ENCODE measurements at regions not wholly inside any gene's neighbourhood (a gene's known extent, or its start where the extent isn't known, plus 50 kb on each side); places are given as distances from the start of the nearest gene placed in this dataset.

GRCh38 chr1:212544110-212544509 is 64.5 kb upstream of the ATF3 start:
- H3K4me2 ChIP-seq (replicated peaks; ENCODE audit: extremely low read depth, low read length, poor library complexity, severe bottlenecking), result no peak overlapping the region
- H3K27ac ChIP-seq (ENCODE audit: low read depth in 1 of 2, low read length in 2 of 2), result peak overlapping the region in 1 of 2 donors; percentile 94
- H3K9ac ChIP-seq (ENCODE audit: insufficient read depth, low read length, poor library complexity, severe bottlenecking), result no peak overlapping the region
- intact Hi-C loops (cut with micrococcal nuclease), result loop anchor here in 1 of 2 donors (5.0 kb wide), 1 partner anchor 63 kb away; the partner anchor contains the start of gene ATF3
- Mint-ChIP-seq H3K9me3 (peaks cover 0 to 2% (median 0%) of the 10 kb centered on the region in 7 donors), H3K4me3 (no peak overlapping the region), H3K4me1 (peaks cover 44% of the 10 kb centered on the region), H3K36me3 (no peaks in the 10 kb centered on the region), H3K27ac (peak overlapping the region in 2 of 7 donors; percentile 16 to 95), H3K27me3 (ENCODE audit: low read depth in 3 of 3) (no peaks in the 10 kb centered on the region)
- no peak for TF ChIP-seq CTCF (IDR thresholded peaks at IDR 0.05)
- no peak overlapping the region for H3K4me3 ChIP-seq (replicated peaks in 1 of 3; ENCODE audit: low read depth in 2 of 3, low read length in 3 of 3)
- H3K79me2 ChIP-seq (ENCODE audit: insufficient read depth, low read length), result no peaks in the 10 kb centered on the region
- H4K20me1 ChIP-seq (ENCODE audit: insufficient read depth, low read length), result no peaks in the 10 kb centered on the region
- DNase-seq, result no peak
- H2AFZ ChIP-seq (ENCODE audit: insufficient read depth, low read depth, low read length, poor library complexity, severe bottlenecking), result no peak overlapping the region
- no peaks in the 10 kb centered on the region for H3K9me3 ChIP-seq (replicated peaks in 1 of 2; ENCODE audit: control insufficient read depth in 1 of 2, insufficient read depth in 1 of 2, low read length in 2 of 2)
- H3K4me1 ChIP-seq (ENCODE audit: control insufficient read depth in 1 of 2, insufficient read depth in 2 of 2, low read length in 2 of 2), result peaks cover 43 to 48% of the 10 kb centered on the region in 2 donors
- no CpG with 5 or more reads among the region's 1 CpG for WGBS (ENCODE audit: insufficient coverage)
- H3K27me3 ChIP-seq (ENCODE audit: control insufficient read depth in 2 of 2, insufficient read depth in 2 of 2, low read length in 2 of 2), result no peaks in the 10 kb centered on the region
- no peaks in the 10 kb centered on the region for H3K36me3 ChIP-seq (replicated peaks in 1 of 2; ENCODE audit: control insufficient read depth in 1 of 2, insufficient read depth in 2 of 2, low read length in 2 of 2)

GRCh38 chr1:212545941-212546635 is 62.5 kb upstream of the ATF3 start:
- peak; percentile 87 to 97 (median 95) for DNase-seq
- H3K27ac ChIP-seq (ENCODE audit: low read depth in 1 of 2, low read length in 2 of 2), result peak overlapping the region; percentile 76 to 80
- Mint-ChIP-seq H3K36me3 (no peaks in the 10 kb centered on the region), H3K4me3 (peak overlapping the region in 1 of 2 donors; percentile 51), H3K9me3 (peaks cover 0 to 3% (median 0%) of the 10 kb centered on the region in 7 donors), H3K27ac (peak overlapping the region; percentile 88 to 97 (median 93)), H3K27me3 (ENCODE audit: low read depth in 3 of 3) (peaks cover 0 to 2% (median 0%) of the 10 kb centered on the region in 3 donors), H3K4me1 (peaks cover 49% of the 10 kb centered on the region)
- no peaks in the 10 kb centered on the region for H3K36me3 ChIP-seq (replicated peaks in 1 of 2; ENCODE audit: control insufficient read depth in 1 of 2, insufficient read depth in 2 of 2, low read length in 2 of 2)
- H3K27me3 ChIP-seq (ENCODE audit: control insufficient read depth in 2 of 2, insufficient read depth in 2 of 2, low read length in 2 of 2), result no peaks in the 10 kb centered on the region
- 91% methylated on average over 1 of the region's 5 CpGs for WGBS (ENCODE audit: insufficient coverage)
- TF ChIP-seq CTCF (IDR thresholded peaks at IDR 0.05), result no peak
- H2AFZ ChIP-seq (ENCODE audit: insufficient read depth, low read depth, low read length, poor library complexity, severe bottlenecking), result peak overlapping the region; percentile 4
- H3K79me2 ChIP-seq (ENCODE audit: insufficient read depth, low read length), result no peaks in the 10 kb centered on the region
- no peaks in the 10 kb centered on the region for H3K9me3 ChIP-seq (replicated peaks in 1 of 2; ENCODE audit: control insufficient read depth in 1 of 2, insufficient read depth in 1 of 2, low read length in 2 of 2)
- H3K4me3 ChIP-seq (replicated peaks in 1 of 3; ENCODE audit: low read depth in 2 of 3, low read length in 3 of 3), result no peak overlapping the region
- peak overlapping the region; percentile 19 for H3K9ac ChIP-seq (ENCODE audit: insufficient read depth, low read length, poor library complexity, severe bottlenecking)
- no peaks in the 10 kb centered on the region for H4K20me1 ChIP-seq (ENCODE audit: insufficient read depth, low read length)
- peaks cover 43 to 48% of the 10 kb centered on the region in 2 donors for H3K4me1 ChIP-seq (ENCODE audit: control insufficient read depth in 1 of 2, insufficient read depth in 2 of 2, low read length in 2 of 2)
- intact Hi-C loops (cut with micrococcal nuclease), result no loop called here
- H3K4me2 ChIP-seq (replicated peaks; ENCODE audit: extremely low read depth, low read length, poor library complexity, severe bottlenecking), result peak overlapping the region; percentile 39

All from CD14-positive monocyte (primary cell).